ENCODE measurements at regions not wholly inside any gene's neighbourhood (a gene's known extent, or its start where the extent isn't known, plus 50 kb on each side); places are given as distances from the start of the nearest gene placed in this dataset.

DNA sequence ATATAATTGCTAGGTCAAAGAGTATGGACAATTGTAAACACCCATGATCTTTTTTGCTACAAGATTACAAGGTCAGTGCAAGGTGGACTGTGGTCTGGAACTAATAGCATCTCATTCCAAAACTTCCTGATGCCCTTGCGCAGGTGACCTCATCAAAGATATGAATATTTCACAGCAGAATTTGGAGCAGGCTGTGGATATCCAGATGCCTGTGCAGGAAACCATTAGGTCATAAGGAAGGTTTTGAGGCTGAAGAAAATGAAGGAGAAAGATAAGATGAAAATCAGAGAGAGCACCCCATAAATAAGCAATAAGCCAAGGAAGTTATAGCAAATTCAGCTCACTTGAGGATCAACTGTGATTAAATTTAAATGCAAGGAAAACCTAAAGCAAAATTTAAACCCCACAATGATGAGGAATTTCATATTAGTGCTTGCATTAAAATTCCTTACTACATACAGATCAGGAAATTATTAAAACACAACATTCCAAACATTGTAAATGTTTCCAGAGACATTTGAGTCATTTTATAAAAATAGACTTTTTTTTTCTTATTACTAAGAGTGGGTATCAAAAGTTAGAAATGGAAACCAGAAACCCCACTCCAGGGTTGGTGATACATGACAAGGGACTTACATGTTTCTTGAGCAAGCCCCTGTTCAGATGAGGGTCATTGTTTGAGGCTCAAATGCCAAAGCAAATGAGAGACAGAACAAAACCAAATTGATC lies 100.7 kb upstream of the FAM9C start:
- no peak for DNase-seq

DNA sequence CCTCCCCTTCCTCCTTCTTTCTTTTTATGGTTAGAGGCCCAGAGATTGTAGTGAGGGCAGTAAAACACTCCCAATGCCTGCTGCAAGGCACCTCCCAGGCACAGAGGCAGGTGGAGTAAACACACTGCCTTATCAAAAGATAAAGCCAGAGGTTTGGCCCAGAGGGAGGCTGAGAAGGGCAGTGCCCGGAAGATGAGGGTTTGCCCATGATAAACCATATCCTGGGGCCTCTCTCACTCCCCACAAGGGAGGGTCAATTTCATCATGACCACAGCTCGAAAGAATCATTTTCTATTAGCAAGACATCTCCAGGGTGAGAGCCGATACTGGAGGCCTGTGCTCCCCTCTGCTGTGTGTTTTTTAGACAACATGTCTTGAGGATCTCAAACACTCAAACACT lies 98.5 kb upstream of the FAM9C start:
- peak; percentile 79 for DNase-seq

DNA sequence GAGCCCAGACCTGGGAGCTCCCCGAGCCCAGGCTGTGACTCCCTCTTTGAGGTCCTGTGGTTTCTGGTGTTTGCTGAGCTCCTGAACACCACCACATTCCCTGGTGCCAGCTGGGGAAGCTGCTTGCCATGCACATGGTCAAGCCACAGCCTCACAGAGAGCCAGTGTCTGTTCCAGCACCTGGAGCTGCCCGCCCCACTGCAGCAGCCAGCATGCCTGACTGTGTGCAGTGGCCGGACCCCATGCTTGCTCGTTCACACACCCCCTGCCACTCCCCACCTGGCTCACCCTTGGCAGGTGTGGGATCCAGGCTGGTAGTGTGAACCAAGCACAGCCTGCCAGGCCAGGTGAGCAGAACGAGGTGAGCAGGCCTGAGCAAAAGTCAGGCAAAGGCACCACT lies 95.6 kb upstream of the FAM9C start:
- no peak for DNase-seq

DNA sequence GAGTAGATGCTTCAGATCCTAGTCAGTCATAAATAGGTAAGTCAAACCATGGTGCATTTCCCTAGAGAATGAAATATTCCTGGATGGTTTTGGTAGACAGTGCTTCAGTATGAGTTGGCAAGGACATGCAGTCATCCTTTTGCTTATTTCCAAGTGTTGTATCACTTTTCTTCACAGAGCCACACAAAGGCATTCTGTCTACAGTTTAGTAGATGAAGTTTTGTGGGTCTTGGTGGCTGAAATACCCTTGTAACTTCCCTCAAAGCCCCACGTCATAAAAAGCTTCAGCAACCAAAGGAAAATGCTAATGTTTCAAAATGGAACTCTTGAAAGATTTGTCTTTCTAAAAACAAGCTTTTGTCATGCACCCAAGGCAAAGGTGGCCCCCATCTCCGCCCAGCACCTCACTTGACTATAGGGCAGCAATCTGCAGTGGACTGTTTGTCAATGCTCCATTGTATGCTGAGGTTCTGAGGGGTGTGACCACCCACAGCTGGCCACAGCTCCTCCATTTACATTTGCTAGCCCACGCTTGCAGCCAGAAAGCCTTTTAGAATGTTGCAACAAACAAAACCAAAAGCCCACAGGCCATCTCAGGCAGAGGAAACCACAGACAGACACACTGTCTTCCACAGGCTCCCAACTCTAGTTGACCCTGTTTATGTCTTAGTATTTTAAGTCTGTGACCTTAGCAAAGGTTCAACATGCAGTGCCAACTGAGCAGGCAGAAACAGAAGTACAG lies 87.1 kb upstream of the FAM9C start:
- DNase-seq, result peak; percentile 21

DNA sequence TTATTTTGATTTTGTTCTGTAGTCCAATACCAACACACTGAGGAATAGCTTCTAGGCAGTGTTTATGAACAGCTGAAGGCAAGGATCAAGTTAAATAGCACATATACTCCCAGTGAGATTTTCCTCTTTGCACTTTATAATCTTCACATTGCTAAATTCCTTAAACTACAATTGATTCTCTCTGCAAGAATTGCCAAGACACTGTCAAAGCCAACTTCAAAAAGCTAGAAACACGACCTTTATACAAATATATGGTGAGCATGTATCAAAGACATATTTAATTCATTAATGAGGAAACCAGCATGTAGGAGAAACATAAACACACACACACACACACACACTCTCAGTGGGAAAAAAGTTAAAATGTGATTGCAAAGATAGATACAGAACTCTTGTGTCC lies 86.4 kb upstream of the FAM9C start:
- DNase-seq, result no peak

DNA sequence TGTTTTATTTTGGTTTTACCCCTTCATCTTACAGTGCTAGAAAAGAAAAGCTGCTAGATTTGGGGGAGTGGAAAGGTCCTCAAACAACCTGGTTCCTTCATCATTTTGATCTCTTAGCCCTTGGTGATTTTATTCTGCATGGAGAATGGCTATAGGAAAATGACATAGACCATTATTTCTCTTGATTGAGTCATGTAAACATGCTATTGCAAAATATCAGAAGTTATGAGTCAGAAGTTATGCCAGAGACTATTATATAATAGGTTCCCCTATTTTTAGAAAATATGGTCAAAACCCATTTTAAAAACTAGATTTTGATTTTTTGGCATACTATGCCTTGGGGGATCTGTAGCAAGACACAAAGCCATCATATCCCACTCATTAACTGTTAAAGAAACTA lies 83.7 kb upstream of the FAM9C start:
- peak; percentile 69 for DNase-seq

DNA sequence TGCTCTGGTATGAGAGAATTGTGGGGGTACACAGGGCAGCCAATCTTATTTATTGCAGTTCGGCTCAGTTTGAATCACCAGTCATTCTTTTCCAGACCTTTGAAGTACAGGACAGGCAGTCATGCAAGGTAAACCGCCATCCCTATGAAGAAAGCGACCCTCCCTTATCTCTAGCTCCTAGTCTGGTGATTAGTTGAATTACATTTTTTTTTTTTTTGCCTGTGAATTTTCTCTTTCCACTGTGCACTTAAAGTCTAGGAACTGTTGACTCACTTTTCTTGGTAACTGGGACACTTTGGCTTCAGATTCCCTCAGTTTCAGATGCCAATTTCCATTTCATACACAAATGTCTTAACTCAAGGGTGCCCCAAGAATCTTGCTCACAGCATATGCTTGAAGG lies 82.4 kb upstream of the FAM9C start:
- DNase-seq, result peak; percentile 59

DNA sequence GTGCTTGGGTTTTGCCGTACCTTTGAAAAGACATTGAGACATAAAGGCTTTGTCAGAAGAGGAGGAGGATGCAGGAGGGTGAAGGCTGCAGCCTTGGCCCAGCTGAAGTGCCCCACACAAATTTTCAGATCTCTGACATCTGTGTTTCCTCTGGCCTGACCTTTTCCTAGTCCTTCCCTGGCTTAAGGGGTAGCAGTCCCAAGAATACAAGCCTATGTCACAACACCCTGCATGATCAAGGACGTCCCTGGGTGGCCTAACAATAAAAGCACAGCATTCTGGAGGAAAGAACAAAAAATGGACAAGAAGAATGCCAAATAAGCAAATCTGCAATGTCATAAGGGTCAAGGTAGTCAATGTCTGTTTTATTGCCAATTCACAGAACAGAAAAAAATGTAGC lies 80.8 kb upstream of the FAM9C start:
- no peak for DNase-seq

DNA sequence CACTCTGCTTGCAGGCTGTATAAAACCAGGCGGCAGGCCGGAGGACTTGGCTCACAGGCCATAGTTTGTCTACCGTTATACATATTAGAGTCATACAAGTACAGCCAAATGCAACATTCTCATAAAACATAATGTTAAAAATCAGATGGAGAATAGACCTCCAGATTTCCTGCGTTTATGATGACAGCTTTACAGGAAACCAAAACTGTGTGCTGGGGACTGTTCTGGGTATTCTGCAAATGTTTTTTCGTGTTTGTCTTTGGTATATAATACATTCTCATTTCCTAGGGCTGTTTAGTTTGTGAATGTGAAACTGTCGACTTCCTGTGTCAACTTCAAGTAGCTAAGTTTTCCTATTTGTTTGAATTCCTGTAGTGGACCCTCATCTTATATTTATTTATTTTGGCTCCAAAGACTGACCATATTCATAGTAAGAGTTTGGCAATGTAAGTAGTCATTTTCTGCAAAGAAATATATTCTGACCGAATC lies 79.5 kb upstream of the FAM9C start:
- DNase-seq, result no peak

DNA sequence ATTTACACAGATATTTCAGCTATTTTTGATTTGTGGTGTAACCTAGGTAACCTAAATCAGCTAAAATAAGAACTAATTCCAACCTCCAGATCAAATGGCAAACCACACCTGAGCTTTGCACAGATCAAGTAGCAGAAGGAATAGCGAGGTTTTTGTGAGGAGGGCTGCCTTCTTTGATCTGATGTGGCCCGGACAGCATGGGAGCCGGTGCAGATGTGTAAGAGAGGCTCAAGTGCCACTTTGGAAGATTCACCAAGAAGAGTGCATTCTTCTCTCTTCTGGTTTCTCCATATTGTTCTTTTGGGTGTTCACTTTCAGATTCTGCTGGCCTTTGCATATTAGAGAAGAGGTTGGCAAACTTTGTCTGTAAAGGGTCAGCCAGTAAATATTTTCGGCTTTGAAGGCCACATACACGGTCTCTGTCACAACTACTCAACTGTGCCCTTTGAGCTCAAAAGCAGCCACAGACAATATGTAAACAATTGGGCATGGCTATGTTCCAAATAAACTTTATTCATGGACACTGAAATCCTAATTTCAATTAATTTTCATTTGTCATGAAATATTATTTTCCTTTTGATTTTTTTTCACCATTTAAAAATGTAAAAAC lies 78.9 kb upstream of the FAM9C start:
- no peak for DNase-seq

DNA sequence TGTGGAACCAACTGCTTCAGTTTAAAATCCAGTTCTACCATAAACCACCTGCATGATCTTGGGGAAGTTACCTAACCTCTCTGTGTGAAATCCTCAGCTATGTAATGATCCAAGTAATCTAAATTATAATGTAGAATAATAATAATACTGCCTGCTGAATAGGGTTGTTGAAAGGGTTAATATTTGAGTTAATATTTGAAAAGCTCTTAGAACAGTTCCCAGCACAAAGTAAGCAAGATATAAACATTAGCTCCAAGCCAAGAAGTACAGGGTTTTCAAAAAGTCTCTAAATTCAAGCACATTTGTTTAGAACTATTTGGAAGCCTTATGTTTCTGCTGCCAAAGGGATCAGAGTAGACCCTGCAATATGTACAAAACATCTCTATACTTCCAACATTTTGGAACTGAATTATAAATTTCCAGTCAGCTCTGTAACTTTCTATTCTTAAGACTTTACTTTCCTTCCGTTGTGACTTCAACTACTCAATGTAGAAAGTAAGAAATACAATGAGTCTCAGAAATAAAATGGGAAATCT lies 76.7 kb upstream of the FAM9C start:
- DNase-seq, result no peak

DNA sequence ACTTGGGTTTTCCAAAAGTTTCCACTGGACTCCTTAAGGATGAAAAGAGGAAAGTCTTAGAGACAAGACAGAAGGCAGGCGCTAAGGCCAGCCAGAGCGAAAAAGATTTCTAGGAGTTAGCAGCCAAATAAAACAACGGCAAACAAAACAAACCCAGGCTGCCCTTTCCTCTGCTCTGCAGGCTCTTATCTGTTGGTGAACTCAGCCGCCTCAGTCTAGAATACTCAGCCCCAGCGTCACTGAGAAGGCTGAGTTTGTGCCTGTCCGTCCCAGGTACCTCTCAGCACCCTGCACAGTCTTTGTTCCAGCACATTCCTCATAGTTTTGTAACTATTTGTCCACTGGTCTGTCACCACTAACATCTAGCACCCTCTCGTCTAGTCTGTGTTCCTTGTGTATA lies 75.6 kb upstream of the FAM9C start:
- no peak for DNase-seq

DNA sequence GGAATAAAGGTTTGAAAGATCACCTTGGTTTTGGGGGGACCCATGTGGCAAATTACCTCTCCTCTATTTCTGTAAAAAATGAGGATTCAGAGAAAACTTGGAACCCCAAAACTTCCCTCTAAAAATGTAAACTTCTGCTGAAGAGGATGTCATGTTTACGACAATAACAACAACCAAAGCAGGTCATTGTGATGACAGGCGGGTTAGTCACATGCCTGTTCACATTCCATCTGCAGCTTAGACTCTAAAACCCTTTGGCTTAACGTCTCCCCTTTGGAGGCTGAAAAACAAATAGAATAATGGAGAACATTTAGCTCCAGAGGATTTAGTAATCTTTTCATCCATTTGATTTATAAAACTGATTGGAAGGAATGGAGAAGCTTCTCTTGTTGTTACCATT lies 75.0 kb upstream of the FAM9C start:
- DNase-seq, result no peak

DNA sequence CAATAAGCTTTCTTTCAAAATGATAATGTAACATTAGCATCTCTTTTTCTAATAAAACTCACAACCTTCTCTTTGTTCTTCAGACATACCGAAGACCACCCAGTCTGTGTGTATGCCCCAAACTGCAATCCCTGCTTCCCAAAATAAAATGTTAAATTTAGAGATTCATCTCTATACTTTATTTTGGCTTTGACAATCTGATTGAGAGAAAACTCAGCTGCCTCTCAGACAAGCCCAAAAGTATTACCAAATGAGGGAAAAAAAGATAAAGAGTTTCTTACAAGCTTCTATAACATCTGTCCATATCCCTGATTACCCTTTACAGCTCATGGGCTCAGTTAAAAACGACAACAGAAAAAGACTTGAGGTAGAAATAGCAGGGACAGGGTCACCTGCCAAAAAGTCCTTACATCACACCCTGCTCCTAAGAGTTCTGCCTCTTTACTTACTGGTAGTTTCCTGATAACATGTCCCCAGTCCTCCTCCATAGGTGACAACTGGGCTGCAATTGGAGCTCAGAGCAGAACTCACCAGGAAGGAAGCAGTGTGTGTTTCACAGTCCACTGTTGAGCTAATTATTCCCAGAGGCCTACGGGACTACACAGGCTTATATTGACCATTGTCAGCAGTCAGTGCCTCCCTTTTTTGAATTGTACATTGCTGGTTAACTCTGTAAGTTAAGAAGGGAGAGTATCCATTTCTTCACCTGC lies 70.9 kb upstream of the FAM9C start:
- no peak for DNase-seq

DNA sequence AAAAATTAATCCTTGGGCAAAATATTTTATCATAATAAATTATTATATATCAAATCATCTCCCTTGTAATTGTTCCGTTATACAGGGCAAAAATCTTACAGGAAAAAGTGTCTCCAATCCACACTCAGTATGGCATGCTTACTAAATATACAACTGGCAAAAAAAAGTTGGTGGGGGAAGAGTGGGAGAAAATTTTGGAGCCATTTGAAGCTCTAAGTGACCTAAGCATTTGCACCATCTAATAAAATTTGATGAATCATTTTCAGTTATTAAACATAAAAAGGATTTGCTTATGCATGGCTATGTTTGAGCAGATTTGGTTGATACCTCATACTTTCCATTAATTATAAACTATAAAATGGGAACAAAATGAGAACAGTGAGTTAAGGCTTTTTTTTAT lies 68.1 kb upstream of the FAM9C start:
- DNase-seq, result no peak

DNA sequence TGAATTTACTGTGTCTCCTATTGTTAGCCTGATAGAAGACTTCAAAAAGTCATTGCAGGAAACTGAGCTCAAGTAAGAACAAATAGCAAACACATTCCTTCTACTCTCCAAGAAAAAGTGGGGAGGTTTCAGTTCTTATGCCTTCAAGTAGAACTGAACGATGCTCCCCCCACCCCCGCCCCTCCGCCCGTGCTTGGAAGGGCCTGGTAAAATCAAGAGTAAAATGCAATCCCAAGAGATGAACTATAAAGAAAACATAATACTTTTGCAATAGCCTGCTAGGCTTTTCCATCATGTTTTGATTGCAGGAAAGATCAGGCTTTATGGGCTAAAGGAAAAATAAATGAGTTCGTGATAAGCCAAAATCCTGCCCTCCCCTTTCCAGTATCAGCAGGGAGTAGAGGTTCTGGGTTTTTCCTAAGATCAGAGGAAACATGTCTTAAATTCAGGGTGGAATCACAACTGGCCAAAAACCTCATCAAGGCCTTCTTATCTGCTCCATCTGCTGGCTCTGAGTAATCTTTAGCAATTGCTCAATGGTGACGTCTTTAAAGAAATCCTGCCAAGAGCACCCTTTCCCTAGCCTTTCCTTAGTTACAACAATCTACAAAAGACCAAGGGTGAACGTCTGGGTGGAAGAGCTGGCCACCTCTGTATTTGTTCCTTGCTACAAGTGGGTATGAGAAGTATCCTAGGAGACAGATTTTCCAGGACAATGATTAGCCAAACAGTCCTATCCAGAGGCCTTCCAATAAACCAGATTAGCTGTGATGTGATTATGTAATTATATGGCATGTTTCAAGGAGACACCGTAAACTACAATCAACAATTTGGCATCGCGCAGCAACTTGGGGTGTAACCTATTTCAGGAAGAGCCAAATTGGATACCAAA lies 66.3 kb upstream of the FAM9C start:
- peak; percentile 27 for DNase-seq

DNA sequence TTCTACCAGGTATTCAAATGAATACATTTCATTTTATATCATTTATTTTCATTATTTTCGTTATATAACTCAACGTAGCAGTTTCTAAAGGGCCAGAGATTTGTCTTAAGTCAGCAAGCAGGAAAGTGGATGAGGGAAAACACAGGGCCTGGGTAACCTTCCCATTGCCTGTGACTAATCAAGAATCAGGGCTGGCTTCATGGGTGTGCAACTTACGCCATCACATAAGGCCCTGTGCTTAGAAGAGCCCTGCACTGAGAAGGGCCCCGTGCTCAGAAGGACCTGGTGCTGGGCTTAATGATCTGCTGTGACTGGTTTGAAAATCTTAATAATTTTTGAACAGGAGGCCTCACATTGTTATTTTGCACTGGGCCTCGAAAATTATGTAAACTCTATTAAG lies 65.4 kb upstream of the FAM9C start:
- DNase-seq, result no peak

DNA sequence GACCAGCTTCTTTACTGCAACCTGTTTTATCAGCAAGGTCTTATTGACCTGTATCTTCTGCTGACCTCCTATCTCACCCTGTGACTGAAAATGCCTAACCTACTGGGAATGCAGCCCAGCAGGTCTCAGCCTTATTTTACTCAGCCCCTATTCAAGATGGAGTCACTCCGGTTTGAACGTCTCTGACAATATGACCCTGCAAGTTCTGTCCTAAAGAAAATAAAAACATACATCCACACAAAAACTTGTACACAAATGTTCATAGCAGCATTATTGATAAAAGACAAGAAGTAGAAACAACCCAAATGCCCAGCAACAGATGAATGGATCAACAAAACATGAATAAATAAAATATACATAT lies 59.5 kb upstream of the FAM9C start:
- no peak for DNase-seq

DNA sequence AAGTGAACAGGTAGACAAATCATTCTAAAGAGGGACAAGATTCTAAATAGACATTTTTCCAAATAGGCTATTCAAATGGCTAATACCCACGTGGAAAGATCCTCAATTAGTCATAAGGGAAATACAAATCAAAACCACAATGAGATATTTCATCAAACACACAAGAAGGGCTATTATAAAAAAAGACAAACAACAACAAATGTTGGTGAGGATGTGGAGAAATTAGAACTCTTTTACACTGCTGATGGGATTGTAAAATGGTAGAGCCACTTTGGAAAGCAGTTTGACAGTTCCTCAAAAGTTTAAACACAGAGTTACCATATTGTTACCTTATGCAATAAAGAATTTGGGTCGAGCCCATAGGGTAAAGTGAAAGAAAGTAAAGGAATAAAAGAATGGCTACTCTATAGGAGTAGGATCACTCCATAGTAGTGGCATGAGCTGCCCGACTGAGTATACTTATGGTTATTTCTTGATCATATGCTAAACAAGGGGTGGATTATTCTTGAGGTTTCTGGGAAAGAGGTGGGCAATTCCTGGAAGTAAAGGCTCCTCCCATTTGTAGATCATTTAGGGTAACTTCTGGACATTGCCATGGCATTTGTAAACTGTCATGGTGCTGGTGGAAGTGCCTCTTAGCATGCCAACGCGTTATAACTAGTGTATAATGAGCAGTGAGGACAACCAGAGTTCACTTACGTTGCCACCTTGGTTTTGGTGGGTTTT lies 58.9 kb upstream of the FAM9C start:
- peak; percentile 17 for DNase-seq

DNA sequence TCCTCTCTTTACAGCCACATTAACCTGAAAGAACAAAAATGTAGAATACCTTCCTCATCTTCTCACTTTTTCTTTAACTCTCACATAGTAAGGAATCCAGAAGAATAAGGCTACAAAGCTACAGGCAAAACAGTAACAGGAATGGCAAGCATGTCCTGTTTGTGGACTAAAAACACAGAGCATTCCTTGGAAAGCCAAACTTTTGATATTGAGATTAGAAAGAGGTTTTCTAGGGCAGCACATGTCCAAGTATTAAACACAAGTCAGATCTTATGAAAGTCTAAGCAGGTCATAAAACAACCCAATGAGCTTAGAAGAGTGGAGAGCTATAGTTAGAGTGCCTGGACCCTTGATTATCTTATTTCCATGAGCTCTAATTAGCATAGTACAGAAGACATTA lies 58.2 kb upstream of the FAM9C start:
- no peak for DNase-seq

DNA sequence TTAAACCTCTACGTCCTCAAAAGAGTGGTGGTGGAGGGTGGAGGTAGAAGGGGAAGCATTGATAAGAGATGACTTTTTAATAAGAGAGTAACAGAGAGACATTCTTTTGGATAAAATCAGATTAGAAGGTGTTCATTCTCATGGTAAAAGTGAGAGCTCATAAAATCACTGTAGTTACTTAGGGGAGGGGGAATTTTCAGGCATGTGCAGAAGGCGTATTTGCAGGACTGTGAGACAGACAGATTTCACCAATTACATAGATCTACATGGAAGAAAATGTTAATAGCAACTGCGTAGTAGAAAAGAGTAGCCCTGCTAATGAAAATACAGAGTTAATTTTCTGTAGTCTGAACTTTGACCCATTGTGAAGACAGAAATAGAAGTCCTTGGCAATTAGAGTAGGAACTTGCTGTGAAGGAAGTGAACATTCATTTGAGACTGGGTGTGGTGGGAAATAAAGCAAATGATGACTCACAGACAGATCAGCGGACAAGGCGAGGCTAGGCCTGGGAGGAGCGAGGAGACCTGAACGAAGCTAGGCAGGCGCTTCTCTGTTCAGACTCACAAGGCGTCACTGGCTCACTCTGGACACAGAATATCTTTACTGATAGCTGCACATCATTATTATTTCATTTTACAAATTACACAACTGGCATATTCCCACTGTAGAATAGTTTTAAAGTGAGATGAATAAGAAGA lies 57.2 kb upstream of the FAM9C start:
- DNase-seq, result peak; percentile 51
